Liver (tissue), 8 donors: ENCODE measurements at regions not wholly inside any gene's neighbourhood (a gene's known extent, or its start where the extent isn't known, plus 50 kb on each side); places are given as distances from the start of the nearest gene placed in this dataset.

ENCODE experiments used
- DNase-seq: peaks from one replicate; pipeline ENCODE4 v3.0.0-alpha.2; 2017; ENCODE audit warnings: low spot score
- H3K27ac ChIP-seq, 2 donors: one replicate each; pipeline ENCODE4 v1.7.0; 2013; ENCODE audit warnings: inconsistent platforms in 2 of 2, low read length in 2 of 2, control low read depth in 1 of 2, low read depth in 1 of 2, mild to moderate bottlenecking in 1 of 2
- H3K27me3 ChIP-seq, 4 donors: one replicate each; pipeline versions ENCODE4 v1.6.1 to v1.7.0; 2013; ENCODE audit warnings: low read length in 3 of 4, inconsistent platforms in 1 of 4, mild to moderate bottlenecking in 1 of 4, moderate library complexity in 1 of 4; ENCODE audit not compliant: control insufficient read depth in 4 of 4, insufficient read depth in 4 of 4
- H3K36me3 ChIP-seq, 4 donors: one replicate each; pipeline versions ENCODE4 v1.6.1 to v1.7.0; 2013; ENCODE audit warnings: low read length in 3 of 4, mild to moderate bottlenecking in 3 of 4, low read depth in 1 of 4, moderate library complexity in 1 of 4; ENCODE audit not compliant: control insufficient read depth in 4 of 4, insufficient read depth in 3 of 4
- H3K4me1 ChIP-seq, 4 donors: one replicate each; pipeline versions ENCODE4 v1.6.1 to v1.7.0; 2013; ENCODE audit warnings: low read length in 3 of 4, mild to moderate bottlenecking in 3 of 4, moderate library complexity in 1 of 4; ENCODE audit not compliant: control insufficient read depth in 4 of 4, insufficient read depth in 4 of 4
- H3K4me3 ChIP-seq, 3 donors: one replicate each; pipeline versions ENCODE4 v1.6.1 to v1.7.0; 2013; ENCODE audit warnings: low read length in 3 of 3, control low read depth in 1 of 3, low read depth in 1 of 3, mild to moderate bottlenecking in 1 of 3
- H3K9ac ChIP-seq, 2 donors: one replicate each; pipeline ENCODE4 v1.7.0; 2013; ENCODE audit warnings: low read length in 2 of 2, mild to moderate bottlenecking in 2 of 2, moderate library complexity in 2 of 2, control low read depth in 1 of 2, low read depth in 1 of 2
- H3K9me3 ChIP-seq, 4 donors: one replicate each; pipeline versions ENCODE4 v1.6.1 to v1.7.0; 2013; ENCODE audit warnings: low read length in 3 of 4; ENCODE audit not compliant: control insufficient read depth in 4 of 4
- CTCF ChIP-seq: fragments of 150-350 bp; IDR thresholded peaks from 2 replicates; pipeline ENCODE4 v1.5.1; 2017; ENCODE audit warnings: improper control_type of control experiment, low read depth, low read length; ENCODE audit not compliant: missing input control
- GABPA ChIP-seq, 2 donors: IDR thresholded peaks in 1 of 2; conservative IDR thresholded peaks in 1 of 2; 2 replicates each; pipeline ENCODE4 v1.6.1; 2016; ENCODE audit warnings: antibody characterized with exemption in 2 of 2, mild to moderate bottlenecking in 1 of 2, moderate library complexity in 1 of 2
- HNF4A ChIP-seq, 2 donors: conservative IDR thresholded peaks; 2 replicates each; pipeline ENCODE4 v1.6.1; 2016; ENCODE audit warnings: antibody characterized with exemption in 2 of 2, mild to moderate bottlenecking in 2 of 2
- JUND ChIP-seq, 2 donors: IDR thresholded peaks; 2 replicates each; pipeline ENCODE4 v1.6.1; 2016; ENCODE audit warnings: antibody characterized with exemption in 2 of 2
- MAX ChIP-seq: IDR thresholded peaks from 2 replicates; pipeline ENCODE4 v1.6.1; 2016; ENCODE audit warnings: antibody characterized with exemption
- NR2F2 ChIP-seq: IDR thresholded peaks from 2 replicates; pipeline ENCODE4 v1.6.1; 2016; ENCODE audit warnings: antibody characterized with exemption
- RAD21 ChIP-seq, 2 donors: IDR thresholded peaks; 2 replicates each; pipeline ENCODE4 v1.6.1; 2016; ENCODE audit warnings: antibody characterized with exemption in 2 of 2, mild to moderate bottlenecking in 2 of 2
- REST ChIP-seq: IDR thresholded peaks from 2 replicates; pipeline ENCODE4 v1.6.1; 2016; ENCODE audit warnings: antibody characterized with exemption, mild to moderate bottlenecking
- RXRA ChIP-seq, 2 donors: IDR thresholded peaks; 2 replicates each; pipeline ENCODE4 v1.6.1; 2017 to 2018; ENCODE audit warnings: antibody characterized with exemption in 2 of 2, mild to moderate bottlenecking in 1 of 2
- TAF1 ChIP-seq: conservative IDR thresholded peaks from 2 replicates; pipeline ENCODE4 v1.6.1; 2016; ENCODE audit warnings: antibody characterized with exemption, mild to moderate bottlenecking
- YY1 ChIP-seq: IDR thresholded peaks from 2 replicates; pipeline ENCODE4 v1.6.1; 2016; ENCODE audit warnings: antibody characterized with exemption, mild to moderate bottlenecking
- WGBS: extraction: QIAGEN DNeasy Blood & Tissue Kit; methylation state at CpG from one replicate; pipeline ENCODE4 v1.1.7; 2013; 5-methylcytosine and 5-hydroxymethylcytosine counted together
- TF ChIP-seq, protein P1 (sequence below): IDR thresholded peaks from 2 replicates; pipeline ENCODE4 v1.6.1; 2016; ENCODE audit warnings: antibody characterized with exemption
- donor health status: healthy.
- donor health status: healthy.
- donor health status: healthy.
- donor health status: healthy.
- donor health status: healthy.

DNA sequence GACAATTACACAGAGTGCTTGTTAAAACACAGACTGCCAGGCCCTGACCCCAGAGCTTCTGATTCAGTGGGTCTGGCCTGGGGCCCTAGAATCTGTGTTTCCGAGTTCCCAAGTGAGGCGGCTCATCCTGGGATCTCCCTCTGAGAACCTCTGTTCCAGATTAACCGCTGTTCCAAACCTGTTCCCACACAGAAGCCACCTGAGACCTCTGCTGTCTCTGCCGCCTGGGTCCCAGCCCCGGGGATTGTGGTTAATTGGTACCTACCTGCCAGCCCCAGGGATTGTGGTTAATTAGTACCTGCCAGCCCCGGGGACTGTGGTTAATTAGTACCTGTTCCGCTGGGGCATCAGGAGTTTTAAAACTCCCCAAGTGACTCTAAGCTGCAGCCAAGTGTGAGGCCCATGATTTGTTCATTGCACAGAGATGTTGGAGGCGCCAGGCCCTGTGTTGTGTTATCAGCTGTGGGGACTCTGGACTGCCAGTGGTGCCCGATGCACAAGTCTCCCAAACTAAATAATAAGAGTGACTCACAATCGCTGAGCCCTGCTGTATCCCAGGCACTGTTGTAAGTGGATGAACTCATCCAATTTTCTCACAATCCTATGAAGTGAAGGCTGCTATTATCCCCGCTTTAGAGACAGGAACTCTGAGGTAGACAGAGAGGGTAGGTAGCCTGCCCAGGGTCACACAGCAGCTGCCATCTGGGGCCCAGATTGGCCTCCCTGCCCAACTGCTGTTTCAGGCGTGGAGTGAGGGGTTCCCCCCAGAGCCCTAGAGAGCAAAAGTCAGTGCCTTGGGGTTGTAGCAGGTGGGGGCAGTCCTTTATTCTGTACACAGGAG lies 219.7 kb downstream of the IRF8 start:
- DNase-seq: no peak
- Histone ChIP-seq H3K4me1 (no peaks in the 10 kb centered on the region), H3K9me3 (no peaks in the 10 kb centered on the region), H3K9ac (no peak overlapping the region), H3K27ac (no peak overlapping the region), H3K4me3 (no peak overlapping the region), H3K27me3 (no peaks in the 10 kb centered on the region), H3K36me3 (no peaks in the 10 kb centered on the region)
- no peak for TF ChIP-seq RAD21 (IDR thresholded peaks at IDR 0.05)
- TF ChIP-seq, protein P1, sequence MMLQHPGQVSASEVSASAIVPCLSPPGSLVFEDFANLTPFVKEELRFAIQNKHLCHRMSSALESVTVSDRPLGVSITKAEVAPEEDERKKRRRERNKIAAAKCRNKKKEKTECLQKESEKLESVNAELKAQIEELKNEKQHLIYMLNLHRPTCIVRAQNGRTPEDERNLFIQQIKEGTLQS: no peak
- TF ChIP-seq HNF4A (conservative IDR thresholded peaks at IDR 0.05): no peak
- no peak for TF ChIP-seq CTCF
- TF ChIP-seq NR2F2: no peak
- no peak for TF ChIP-seq GABPA (IDR thresholded peaks at IDR 0.05 in 1 of 2, conservative IDR thresholded peaks at IDR 0.05 in 1 of 2)
- 55% methylated on average over 12 of the region's 12 CpGs for WGBS

DNA sequence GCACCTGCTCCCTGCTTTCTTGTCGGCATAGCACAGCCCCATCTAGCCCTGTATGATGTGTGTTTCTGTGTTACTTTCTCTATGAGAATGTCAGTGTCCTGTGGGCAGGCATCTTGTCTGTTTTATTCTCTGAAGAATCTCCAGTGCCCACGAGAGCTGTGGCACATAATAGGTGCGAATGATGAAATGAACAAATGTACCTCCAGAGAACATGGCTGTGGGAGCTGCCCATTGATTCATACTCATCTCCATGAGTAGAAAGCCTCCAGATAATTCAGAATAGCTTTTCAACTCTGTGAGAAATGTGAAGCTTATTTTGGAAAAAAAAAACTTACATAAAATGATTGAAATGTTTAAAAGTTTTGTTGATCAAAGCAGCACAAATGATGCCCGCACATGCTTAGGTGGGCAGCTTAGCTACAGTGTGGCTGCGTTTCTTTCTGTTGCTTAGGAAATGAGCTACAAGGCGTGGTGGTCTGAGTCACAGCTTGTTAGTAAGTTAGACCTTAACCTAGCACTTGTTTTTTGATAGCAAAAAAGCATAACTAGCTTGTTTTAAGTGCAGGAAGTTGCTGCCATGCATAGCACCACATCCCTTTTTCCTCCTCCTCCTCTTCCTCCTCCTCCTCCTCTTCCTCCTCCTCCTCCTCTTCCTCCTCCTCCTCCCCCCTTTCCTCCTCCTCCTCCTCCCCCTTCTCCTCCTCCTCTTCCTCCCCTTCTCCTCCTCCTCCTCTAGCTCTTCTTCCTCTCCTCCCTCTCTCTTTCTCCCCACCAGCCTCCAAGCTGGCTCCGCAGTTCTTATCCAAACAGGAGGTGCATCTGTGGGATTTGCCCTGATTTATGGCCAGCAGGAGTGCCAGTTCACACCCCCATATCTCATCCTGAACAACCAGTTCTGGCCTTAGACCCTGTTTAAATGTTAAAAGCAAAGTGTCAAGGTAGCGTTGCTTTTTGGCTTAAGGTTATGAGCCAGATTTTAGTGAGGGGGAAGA lies 221.5 kb downstream of the IRF8 start:
- H3K27me3 ChIP-seq: no peaks in the 10 kb centered on the region
- H3K27ac ChIP-seq: no peak overlapping the region
- H3K9me3 ChIP-seq: no peaks in the 10 kb centered on the region
- 60% methylated on average over 8 of the region's 8 CpGs for WGBS
- H3K36me3 ChIP-seq: no peaks in the 10 kb centered on the region
- no peak overlapping the region for H3K9ac ChIP-seq
- no peak for DNase-seq
- H3K4me1 ChIP-seq: no peaks in the 10 kb centered on the region
- TF ChIP-seq YY1 (no peak), HNF4A (conservative IDR thresholded peaks at IDR 0.05) (no peak), RAD21 (IDR thresholded peaks at IDR 0.05) (no peak), JUND (IDR thresholded peaks at IDR 0.05) (no peak), GABPA (IDR thresholded peaks at IDR 0.05 in 1 of 2, conservative IDR thresholded peaks at IDR 0.05 in 1 of 2) (no peak), NR2F2 (no peak), REST (no peak), MAX (no peak), RXRA (IDR thresholded peaks at IDR 0.05) (no peak), TAF1 (no peak)
- TF ChIP-seq, protein P1: no peak
- no peak overlapping the region for H3K4me3 ChIP-seq
